VCaP (cell line): ENCODE measurements at regions not wholly inside any gene's neighbourhood (a gene's known extent, or its start where the extent isn't known, plus 50 kb on each side); places are given as distances from the start of the nearest gene placed in this dataset.

Source experiments
- H3K27ac ChIP-seq: fragments of 450-650 bp; 2 replicates; pipeline ENCODE4 v1.5.1; 2017
- TF ChIP-seq, protein P1 (sequence below): fragments of 450-650 bp; conservative IDR thresholded peaks from 2 replicates; pipeline ENCODE4 v1.5.1; 2017; ENCODE audit warnings: mild to moderate bottlenecking, moderate library complexity

DNA sequence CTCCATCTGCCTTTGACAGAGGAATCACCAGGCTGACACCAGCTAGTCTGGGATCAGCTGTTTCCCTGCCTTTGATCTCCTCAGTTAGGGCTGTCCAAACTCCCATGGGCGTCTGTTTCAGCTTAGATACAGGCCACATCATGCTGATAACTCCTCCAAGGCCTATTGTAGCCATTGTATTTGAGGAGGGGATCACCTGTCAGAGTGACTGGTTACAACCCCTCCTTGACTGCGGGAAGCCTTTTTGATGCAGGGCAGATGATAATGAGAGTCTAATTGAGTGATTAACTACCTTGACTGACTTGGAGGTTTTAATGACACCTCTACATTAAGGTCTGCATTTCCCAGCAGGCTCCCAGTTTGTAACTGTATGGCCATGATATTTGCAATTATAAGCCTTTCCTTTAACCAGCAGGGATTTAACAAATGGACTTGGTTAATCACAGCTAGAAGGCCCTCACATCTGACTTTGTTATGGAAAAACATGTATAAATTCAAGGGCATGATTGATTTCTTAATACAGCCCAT, 863.5 kb downstream of the KCNJ2 start:
- TF ChIP-seq, protein P1, sequence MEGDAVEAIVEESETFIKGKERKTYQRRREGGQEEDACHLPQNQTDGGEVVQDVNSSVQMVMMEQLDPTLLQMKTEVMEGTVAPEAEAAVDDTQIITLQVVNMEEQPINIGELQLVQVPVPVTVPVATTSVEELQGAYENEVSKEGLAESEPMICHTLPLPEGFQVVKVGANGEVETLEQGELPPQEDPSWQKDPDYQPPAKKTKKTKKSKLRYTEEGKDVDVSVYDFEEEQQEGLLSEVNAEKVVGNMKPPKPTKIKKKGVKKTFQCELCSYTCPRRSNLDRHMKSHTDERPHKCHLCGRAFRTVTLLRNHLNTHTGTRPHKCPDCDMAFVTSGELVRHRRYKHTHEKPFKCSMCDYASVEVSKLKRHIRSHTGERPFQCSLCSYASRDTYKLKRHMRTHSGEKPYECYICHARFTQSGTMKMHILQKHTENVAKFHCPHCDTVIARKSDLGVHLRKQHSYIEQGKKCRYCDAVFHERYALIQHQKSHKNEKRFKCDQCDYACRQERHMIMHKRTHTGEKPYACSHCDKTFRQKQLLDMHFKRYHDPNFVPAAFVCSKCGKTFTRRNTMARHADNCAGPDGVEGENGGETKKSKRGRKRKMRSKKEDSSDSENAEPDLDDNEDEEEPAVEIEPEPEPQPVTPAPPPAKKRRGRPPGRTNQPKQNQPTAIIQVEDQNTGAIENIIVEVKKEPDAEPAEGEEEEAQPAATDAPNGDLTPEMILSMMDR, result no peak
- H3K27ac ChIP-seq, result no peak overlapping the region

DNA sequence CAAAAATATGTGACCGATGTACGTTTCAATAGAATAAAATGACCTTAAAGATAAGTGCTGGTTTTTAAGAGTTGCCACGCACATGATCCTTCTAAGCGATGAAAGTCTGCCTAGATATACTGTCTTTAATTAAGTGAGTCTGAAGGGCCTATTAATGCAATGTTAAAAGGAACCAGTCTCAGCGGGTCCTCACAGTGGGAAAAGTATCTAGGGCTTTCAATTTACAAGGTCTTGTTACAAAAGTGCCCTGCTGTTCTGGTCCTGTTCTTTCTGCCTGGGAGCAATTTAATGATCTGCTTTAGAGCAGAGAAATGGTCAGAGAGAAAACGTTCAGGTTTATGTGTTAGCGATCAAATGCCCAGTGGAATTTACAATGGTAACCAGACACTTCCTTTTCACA, 864.0 kb downstream of the KCNJ2 start:
- H3K27ac ChIP-seq, result no peak overlapping the region

DNA sequence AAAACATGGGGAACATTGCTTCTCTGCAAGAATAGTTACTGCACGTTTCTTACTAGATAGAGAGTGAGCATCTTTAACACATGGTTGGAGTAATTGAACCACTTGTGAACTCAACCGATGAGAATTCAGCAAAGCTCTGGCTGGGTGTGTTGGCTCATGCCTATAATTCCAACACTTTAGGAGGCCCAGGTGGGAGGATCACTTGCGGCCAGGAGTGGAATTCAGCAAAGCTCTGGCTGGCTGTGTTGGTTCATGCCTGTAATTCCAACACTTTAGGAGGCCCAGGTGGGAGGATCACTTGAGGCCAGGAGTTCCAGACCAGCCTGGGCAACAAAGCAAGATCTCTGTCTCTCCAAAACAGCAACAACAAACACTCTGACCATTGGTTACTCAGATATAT, 865.9 kb downstream of the KCNJ2 start:
- H3K27ac ChIP-seq, result no peak overlapping the region
- TF ChIP-seq, protein P1, result no peak

More for the DNA sequence above, 864.0 kb downstream of the KCNJ2 start:
- TF ChIP-seq, protein P1, result no peak

DNA sequence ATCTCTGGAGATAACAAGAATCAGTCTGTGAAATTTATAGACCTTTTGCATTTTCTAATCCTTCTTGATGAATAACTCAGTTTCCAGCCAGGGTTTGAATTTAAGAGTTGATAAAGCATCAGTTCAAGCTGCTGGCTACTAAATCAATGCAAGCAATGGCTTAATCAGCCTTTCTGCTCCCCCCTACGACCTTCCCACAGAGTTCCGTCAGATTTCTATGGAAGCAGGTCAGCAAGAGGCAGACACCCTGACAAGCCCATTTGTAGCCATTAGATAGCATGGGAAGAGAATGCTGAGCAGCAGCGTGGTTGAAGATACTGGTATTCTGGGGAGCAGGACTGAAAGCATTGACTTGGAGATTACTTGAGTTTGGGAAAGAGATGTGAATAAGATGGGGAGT, 868.1 kb downstream of the KCNJ2 start:
- no peak overlapping the region for H3K27ac ChIP-seq
- TF ChIP-seq, protein P1, result no peak

DNA sequence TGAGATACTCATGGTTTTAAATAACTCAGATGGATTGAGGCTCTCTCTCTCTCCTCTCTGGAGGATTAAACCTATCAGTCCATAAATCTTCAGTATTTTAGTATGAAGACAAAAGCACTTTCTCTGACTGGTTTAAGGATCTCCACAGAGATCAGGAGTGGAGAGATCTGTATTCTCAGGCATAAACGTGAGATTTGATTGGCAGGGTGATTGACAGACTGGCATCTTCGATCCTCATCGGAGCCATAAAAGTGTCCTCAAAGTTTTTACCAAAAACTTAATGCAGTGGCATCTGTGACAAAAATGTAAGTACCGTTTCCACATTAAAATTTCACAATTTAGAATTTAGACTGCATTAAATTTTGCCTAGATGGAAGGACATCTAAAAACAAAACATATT, 870.1 kb downstream of the KCNJ2 start:
- TF ChIP-seq, protein P1, result no peak
- H3K27ac ChIP-seq, result no peak overlapping the region

DNA sequence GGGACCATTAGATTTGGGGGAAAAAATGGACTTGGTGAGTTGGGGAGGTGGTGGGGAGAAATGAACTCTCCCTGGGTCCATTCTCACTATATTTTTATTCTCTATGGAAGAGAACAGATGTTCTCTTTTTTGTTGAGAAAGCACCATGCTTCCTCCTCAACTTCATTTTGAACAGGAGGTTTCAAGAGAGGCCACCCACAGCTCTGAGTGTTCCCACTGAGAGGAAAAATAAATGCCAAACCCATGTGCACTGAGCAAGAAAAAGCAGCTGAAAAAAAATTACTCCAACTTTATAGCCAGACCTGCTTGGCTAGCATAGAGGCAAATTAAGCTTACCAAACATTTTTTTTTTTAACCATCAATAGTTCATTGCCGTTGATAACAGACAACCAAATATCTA, 883.6 kb downstream of the KCNJ2 start:
- TF ChIP-seq, protein P1, result no peak

DNA sequence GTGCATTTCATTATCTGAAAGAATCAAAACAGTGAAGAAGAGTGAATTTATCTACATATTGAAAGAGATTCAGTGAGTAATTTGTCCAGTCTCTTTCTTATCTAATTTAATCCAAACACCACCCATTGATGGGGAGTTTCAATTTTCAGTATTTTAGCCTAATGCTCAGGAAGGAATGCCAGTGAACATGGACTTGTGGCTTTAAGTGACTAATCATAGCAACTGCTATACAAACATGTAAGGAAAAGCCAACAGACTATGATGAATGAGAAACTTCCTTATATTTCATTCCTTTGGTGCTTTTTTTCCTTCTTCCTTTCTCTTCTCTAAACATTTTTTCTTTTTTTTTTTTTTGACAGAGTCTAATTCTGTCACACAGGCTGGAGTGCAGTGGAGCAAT, 885.8 kb downstream of the KCNJ2 start:
- TF ChIP-seq, protein P1, result no peak
- H3K27ac ChIP-seq, result no peak overlapping the region

More for the DNA sequence above, 883.6 kb downstream of the KCNJ2 start:
- no peak overlapping the region for H3K27ac ChIP-seq
